K562 (cell line): ENCODE measurements at regions not wholly inside any gene's neighbourhood (a gene's known extent, or its start where the extent isn't known, plus 50 kb on each side); places are given as distances from the start of the nearest gene placed in this dataset.
A peak's percentile ranks its signal among the peaks of the same experiment; 100 is the strongest.

Source experiments
- ATAC-seq: fragments of 200-7000 bp; cut with Tn5 transposase; 3 replicates; pipeline ENCODE4 v1.9.1; 2020; ENCODE audit warnings: moderate library complexity
- BruUV-seq: library from RNA; stranded (reverse); fragments of 400-500 nt; replicated peaks from 2 replicates; lab custom pipeline; 2021; lab: Mats Ljungman, UMichigan
- CTCF ChIA-PET: fragments of 300-600 bp; formaldehyde crosslinking; extraction: SDS; loops from one replicate; lab custom pipeline; 2021; ENCODE audit warnings: low intra/inter-chr PET ratio; lab: Yijun Ruan, JAX
- POLR2A ChIA-PET: fragments of 300-600, 350-650 bp; sonication (Branson Sonifier 250); formaldehyde crosslinking; extraction: SDS; loops from one replicate; lab custom pipeline; 2021; ENCODE audit warnings: antibody characterized with exemption, inconsistent platforms; lab: Yijun Ruan, JAX
- DNase-seq, 4 experiments: peaks; one replicate each; pipeline versions ENCODE4 v3.0.0 to v3.0.0-alpha.2; 2011 to 2018; ENCODE audit warnings: low spot score in 3 of 4, mixed read lengths in 3 of 4; ENCODE audit errors: extremely low read depth in 1 of 4
- FAIRE-seq: peaks from 2 replicates; lab custom pipeline; 2011; peaks lifted over from hg19 to GRCh38; lab: Jason Lieb, UNC
- H2AFZ ChIP-seq: 2 replicates; pipeline ENCODE4 v1.6.0; 2011; ENCODE audit warnings: low read depth, low read length, control low read depth, inconsistent platforms
- H3K27ac ChIP-seq: fragments of 200-600 bp; 3 replicates; pipeline ENCODE4 v1.8.0; 2011; ENCODE audit warnings: low read depth, mild to moderate bottlenecking, control low read depth, inconsistent platforms, low read length, moderate library complexity, mixed read lengths; ENCODE audit errors: extremely low read depth
- H3K27me3 ChIP-seq, 2 experiments: fragments of 300-600 bp in 1 of 2; 2 replicates in 1 of 2; 3 replicates in 1 of 2; pipeline versions ENCODE4 v1.6.0 to v1.8.0; 2011; ENCODE audit warnings: inconsistent platforms in 2 of 2, low read length in 2 of 2, mild to moderate bottlenecking in 1 of 2, mixed read lengths in 1 of 2, moderate library complexity in 1 of 2; ENCODE audit not compliant: control insufficient read depth in 2 of 2, insufficient read depth in 2 of 2
- H3K36me3 ChIP-seq: fragments of 300-600 bp; 3 replicates; pipeline ENCODE4 v1.8.0; 2011; ENCODE audit warnings: mild to moderate bottlenecking, low read length, inconsistent platforms; ENCODE audit not compliant: control insufficient read depth, insufficient read depth
- H3K4me1 ChIP-seq, 2 experiments: fragments of 200-600 bp in 1 of 2; replicated peaks in 1 of 2; 2 replicates in 1 of 2; 3 replicates in 1 of 2; pipeline versions ENCODE4 v1.5.1 to v1.8.0; 2011; ENCODE audit warnings: inconsistent platforms in 2 of 2, low read length in 2 of 2, mild to moderate bottlenecking in 1 of 2, mixed read lengths in 1 of 2, moderate library complexity in 1 of 2; ENCODE audit not compliant: control insufficient read depth in 2 of 2, insufficient read depth in 2 of 2
- H3K4me2 ChIP-seq: 2 replicates; pipeline ENCODE4 v1.6.1; 2011; ENCODE audit warnings: low read length, control low read depth, inconsistent platforms, mixed read lengths; ENCODE audit not compliant: insufficient read depth
- H3K4me3 ChIP-seq: fragments of 200-600 bp; sonication (generic), shearing (Covaris generic); 2 replicates; pipeline ENCODE4 v1.5.1; 2016; ENCODE audit warnings: control low read depth, inconsistent platforms
- H3K79me2 ChIP-seq: fragments of 200-600 bp; 3 replicates; pipeline ENCODE4 v1.8.0; 2011; ENCODE audit warnings: low read length, inconsistent platforms; ENCODE audit not compliant: control insufficient read depth, insufficient read depth
- H3K9ac ChIP-seq, 2 experiments: 2 replicates each; pipeline versions ENCODE4 v1.6.0 to v1.6.1; 2011; ENCODE audit warnings: low read depth in 2 of 2, low read length in 2 of 2, control low read depth in 1 of 2, inconsistent platforms in 1 of 2, mild to moderate bottlenecking in 1 of 2, mixed read lengths in 1 of 2; ENCODE audit not compliant: insufficient read depth in 1 of 2
- H3K9me1 ChIP-seq: one replicate; pipeline ENCODE4 v1.6.0; 2011; ENCODE audit warnings: inconsistent platforms, mild to moderate bottlenecking, low read length, moderate library complexity; ENCODE audit not compliant: control insufficient read depth, insufficient read depth
- H3K9me3 ChIP-seq: replicated peaks from 2 replicates; pipeline ENCODE4 v1.5.1; 2011; ENCODE audit warnings: low read depth, low read length, inconsistent platforms; ENCODE audit not compliant: control insufficient read depth, insufficient read depth
- H4K20me1 ChIP-seq: replicated peaks from 2 replicates; pipeline ENCODE4 v1.6.1; 2011; ENCODE audit warnings: low read length, inconsistent platforms, mixed read lengths; ENCODE audit not compliant: control insufficient read depth, insufficient read depth
- HNRNPUL1 ChIP-seq: fragments of 200-400 bp; formaldehyde crosslinking; IDR thresholded peaks from 2 replicates; pipeline ENCODE4 v1.6.1; 2017; ENCODE audit warnings: low read length
- PHB2 ChIP-seq: fragments of 450-650 bp; IDR thresholded peaks from 2 replicates; pipeline ENCODE4 v1.6.1; 2017; ENCODE audit warnings: low read depth
- TAF9B ChIP-seq: fragments of 450-650 bp; IDR thresholded peaks from 2 replicates; pipeline ENCODE4 v1.6.1; 2018; ENCODE audit warnings: mild to moderate bottlenecking; ENCODE audit not compliant: partially characterized antibody
- ZNF316 ChIP-seq: fragments of 450-650 bp; IDR thresholded peaks from 2 replicates; pipeline ENCODE4 v1.6.1; 2016
- WGBS: fragments of 100-300 bp; shearing (Covaris generic); methylation state at CpG from one replicate; pipeline ENCODE4 v1.1.6; 2016; ENCODE audit warnings: low coverage, mixed read lengths; ENCODE audit not compliant: insufficient coverage; ENCODE audit errors: missing lambda C conversion rate; 5-methylcytosine and 5-hydroxymethylcytosine counted together
- in situ Hi-C: fragments of 300-500 bp; cut with MboI; formaldehyde crosslinking; loops from 4 replicates; pipeline ENCODE4 v1.15.0; 2018; ENCODE audit warnings: inconsistent platforms, mixed read lengths
- intact Hi-C: fragments of 100-400 bp; cut with micrococcal nuclease; formaldehyde crosslinking; loops from 2 replicates; pipeline ENCODE4 v1.14.2; 2022
- TF ChIP-seq, protein P1 (sequence below), 3 experiments: IDR thresholded peaks in 2 of 3; conservative IDR thresholded peaks in 1 of 3; 2 replicates each; pipeline ENCODE4 v1.5.1; 2011 to 2012; ENCODE audit warnings: low read length in 3 of 3, mild to moderate bottlenecking in 3 of 3, control low read depth in 2 of 3, improper control_type of control experiment in 1 of 3, inconsistent platforms in 1 of 3, low read depth in 1 of 3, mixed read lengths in 1 of 3, moderate library complexity in 1 of 3; ENCODE audit not compliant: insufficient read depth in 2 of 3

DNA sequence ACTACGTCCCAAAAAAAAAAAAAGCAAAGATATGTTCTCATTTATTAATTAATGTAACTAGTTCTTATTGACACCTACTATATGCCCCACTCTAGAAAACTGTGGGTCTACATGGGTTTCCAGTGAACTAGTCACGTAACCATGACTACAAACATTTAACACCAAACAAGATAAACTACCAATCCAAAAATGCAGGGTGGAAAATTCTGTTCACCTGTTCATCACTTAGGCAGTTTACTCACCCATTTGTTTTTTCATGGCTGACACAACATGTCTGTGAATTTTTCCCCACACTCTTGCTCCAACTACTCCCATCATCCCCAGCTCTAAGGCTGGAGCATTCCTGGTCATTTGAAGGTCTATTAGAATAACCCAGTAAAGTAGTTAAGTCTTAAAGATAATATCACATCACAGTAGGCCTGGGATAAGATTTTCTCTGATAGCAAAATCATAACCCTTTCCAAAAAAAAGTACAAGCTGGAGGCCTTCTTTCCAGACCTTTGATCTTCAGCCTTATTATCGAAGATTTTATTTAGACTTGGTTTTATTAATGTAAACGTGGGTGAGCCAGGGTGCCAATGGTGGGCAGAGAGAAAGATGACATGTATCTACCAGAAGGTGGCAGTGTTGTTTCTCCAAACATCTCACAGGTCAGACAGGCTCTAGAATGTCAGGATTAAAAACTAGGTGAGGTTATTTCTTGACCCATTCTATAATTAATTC lies 61.6 kb upstream of the DAAM1 start (continued):
- TF ChIP-seq, protein P1, sequence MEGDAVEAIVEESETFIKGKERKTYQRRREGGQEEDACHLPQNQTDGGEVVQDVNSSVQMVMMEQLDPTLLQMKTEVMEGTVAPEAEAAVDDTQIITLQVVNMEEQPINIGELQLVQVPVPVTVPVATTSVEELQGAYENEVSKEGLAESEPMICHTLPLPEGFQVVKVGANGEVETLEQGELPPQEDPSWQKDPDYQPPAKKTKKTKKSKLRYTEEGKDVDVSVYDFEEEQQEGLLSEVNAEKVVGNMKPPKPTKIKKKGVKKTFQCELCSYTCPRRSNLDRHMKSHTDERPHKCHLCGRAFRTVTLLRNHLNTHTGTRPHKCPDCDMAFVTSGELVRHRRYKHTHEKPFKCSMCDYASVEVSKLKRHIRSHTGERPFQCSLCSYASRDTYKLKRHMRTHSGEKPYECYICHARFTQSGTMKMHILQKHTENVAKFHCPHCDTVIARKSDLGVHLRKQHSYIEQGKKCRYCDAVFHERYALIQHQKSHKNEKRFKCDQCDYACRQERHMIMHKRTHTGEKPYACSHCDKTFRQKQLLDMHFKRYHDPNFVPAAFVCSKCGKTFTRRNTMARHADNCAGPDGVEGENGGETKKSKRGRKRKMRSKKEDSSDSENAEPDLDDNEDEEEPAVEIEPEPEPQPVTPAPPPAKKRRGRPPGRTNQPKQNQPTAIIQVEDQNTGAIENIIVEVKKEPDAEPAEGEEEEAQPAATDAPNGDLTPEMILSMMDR (IDR thresholded peaks at IDR 0.05 in 2 of 3, conservative IDR thresholded peaks at IDR 0.05 in 1 of 3; ENCODE audit: insufficient read depth in 2 of 3, low read depth in 1 of 3, low read length in 3 of 3), result peak; percentile 57 to 68 (median 61)

DNA sequence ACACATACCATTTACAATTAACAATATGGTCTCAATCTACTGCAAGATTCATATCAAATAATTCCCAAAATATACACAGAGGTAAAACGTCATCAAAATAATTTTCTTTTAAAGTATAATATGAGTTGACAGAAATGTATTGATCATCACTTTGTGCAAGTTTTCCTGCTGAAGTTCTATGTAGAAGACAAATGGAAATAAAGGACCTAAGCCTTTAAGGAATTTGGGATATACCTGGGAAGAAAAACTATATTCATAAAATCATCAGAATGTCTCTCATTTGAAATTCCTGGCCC lies 61.1 kb upstream of the DAAM1 start:
- in situ Hi-C loops (loop anchor here (5.0 to 10.0 kb wide), 2 partner anchors 315 to 447 kb away; partner anchors contain the start of gene CCDC175), intact Hi-C loops (loop anchor here (1.0 to 10.0 kb wide), 3 partner anchors 317 to 767 kb away; partner anchors contain the start of gene CCDC175)
- no peaks in the 10 kb centered on the region for H3K79me2 ChIP-seq
- H3K9ac ChIP-seq, result no peak overlapping the region
- H4K20me1 ChIP-seq, result no peaks in the 10 kb centered on the region
- H3K27ac ChIP-seq, result no peak overlapping the region
- ChIA-PET POLR2A (no interaction called here), CTCF (interaction anchor here (1.0 to 3.0 kb wide), 2 partner anchors 317 to 450 kb away, joined by 4 to 35 read pairs; no protein-coding TSS in a partner anchor)
- no peak for DNase-seq
- FAIRE-seq, result no peak
- TF ChIP-seq TAF9B (no peak), HNRNPUL1 (no peak), ZNF316 (0 out of 2 replicates have a peak, but pooled peaks have one; percentile 13), PHB2 (no peak)
- no peaks in the 10 kb centered on the region for H3K36me3 ChIP-seq
- no peaks in the 10 kb centered on the region for H3K4me1 ChIP-seq
- H3K27me3 ChIP-seq, result no peaks in the 10 kb centered on the region
- H3K9me3 ChIP-seq, result no peaks in the 10 kb centered on the region
- no peak overlapping the region for H3K4me2 ChIP-seq
- WGBS, result 0% methylated on average over 1 of the region's 1 CpG
- no peak overlapping the region for H3K4me3 ChIP-seq
- BruUV-seq, result no TSS peak
- ATAC-seq, result no peak
- no peaks in the 10 kb centered on the region for H3K9me1 ChIP-seq
- H2AFZ ChIP-seq, result no peak overlapping the region
